Stomach (tissue), 8 donors: ENCODE measurements at regions not wholly inside any gene's neighbourhood (a gene's known extent, or its start where the extent isn't known, plus 50 kb on each side); places are given as distances from the start of the nearest gene placed in this dataset.

ENCODE experiments used
- DNase-seq, 2 donors: peaks; one replicate each; pipeline versions ENCODE4 v3.0.0 to v3.0.0-alpha.2; 2013 to 2019
- H3K27ac ChIP-seq, 5 donors: fragments of 200-600 bp in 4 of 5; sonication (generic) in 4 of 5; one replicate each; pipeline ENCODE4 v1.5.1; 2013 to 2019; ENCODE audit warnings: mild to moderate bottlenecking in 1 of 5, moderate library complexity in 1 of 5
- H3K27me3 ChIP-seq, 3 donors: fragments of 200-600 bp; sonication (generic); one replicate each; pipeline ENCODE4 v1.5.1; 2017 to 2019; ENCODE audit warnings: mixed run types in 1 of 3
- H3K36me3 ChIP-seq, 4 donors: fragments of 200-600 bp; sonication (generic); 1 replicate in 3 of 4; 2 replicates in 1 of 4; pipeline ENCODE4 v1.5.1; 2016 to 2019
- H3K4me1 ChIP-seq, 4 donors: fragments of 200-600 bp; sonication (generic); one replicate each; pipeline ENCODE4 v1.5.1; 2016 to 2019
- H3K4me3 ChIP-seq, 4 donors: fragments of 200-600 bp; sonication (generic) in 3 of 4; one replicate each; pipeline ENCODE4 v1.5.1; 2016 to 2019; ENCODE audit warnings: mild to moderate bottlenecking in 1 of 4
- H3K9me3 ChIP-seq, 4 donors: fragments of 200-600 bp; sonication (generic); one replicate each; pipeline ENCODE4 v1.5.1; 2016 to 2019
- CTCF ChIP-seq, 7 experiments: fragments of 450-650 bp in 4 of 7; fragments of 200-600 bp in 3 of 7; sonication (generic) in 3 of 7; IDR thresholded peaks; one replicate each; pipeline ENCODE4 v1.5.1; 2016 to 2019; ENCODE audit warnings: antibody characterized with exemption in 7 of 7, control low read depth in 2 of 7, mild to moderate bottlenecking in 1 of 7
- EP300 ChIP-seq: sonication (generic); formaldehyde crosslinking; IDR thresholded peaks from one replicate; pipeline ENCODE4 v1.6.1; 2017; ENCODE audit warnings: antibody characterized with exemption
- POLR2A ChIP-seq, 4 donors: fragments of 450-650 bp; IDR thresholded peaks; one replicate each; pipeline ENCODE4 v1.6.1; 2016; ENCODE audit warnings: antibody characterized with exemption in 4 of 4, control low read depth in 2 of 4, mild to moderate bottlenecking in 1 of 4, moderate library complexity in 1 of 4
- POLR2AphosphoS5 ChIP-seq, 3 donors: sonication (generic); formaldehyde crosslinking; IDR thresholded peaks; one replicate each; pipeline ENCODE4 v1.6.1; 2016; ENCODE audit warnings: antibody characterized with exemption in 3 of 3
- WGBS, 5 donors: extraction: QIAGEN DNeasy Blood & Tissue Kit in 3 of 5; methylation state at CpG; one replicate each; pipeline versions ENCODE4 v1.1.5 to v1.1.7; 2013 to 2018; 5-methylcytosine and 5-hydroxymethylcytosine counted together
- intact Hi-C: fragments of 100-400 bp; cut with DNase I; formaldehyde crosslinking; loops from one replicate; pipeline ENCODE4 v1.15.1; 2023; ENCODE audit warnings: low total_unique reads
- donor health status: healthy with polysubstance abuse.
- donor health status: Bipolar disorder and iron deficiency.
- donor health status: healthy.

GRCh38 chr9:12461763-12462460 is 231.3 kb upstream of the TYRP1 start:
- TF ChIP-seq EP300 (no peak), CTCF (IDR thresholded peaks at IDR 0.05) (no peak)
- 84 to 100% (median 92%) methylated on average over 2 of the region's 2 CpGs for WGBS, 5 donors
- no peak overlapping the region for H3K4me3 ChIP-seq
- H3K4me1 ChIP-seq = no peaks in the 10 kb centered on the region
- no peaks in the 10 kb centered on the region for H3K36me3 ChIP-seq
- H3K9me3 ChIP-seq = no peaks in the 10 kb centered on the region
- DNase-seq = no peak
- H3K27me3 ChIP-seq = no peaks in the 10 kb centered on the region
- H3K27ac ChIP-seq = no peak overlapping the region
- intact Hi-C loops = no loop called here

- TF ChIP-seq CTCF (IDR thresholded peaks at IDR 0.05) = no peak
- no peak for TF ChIP-seq EP300
- TF ChIP-seq POLR2A (IDR thresholded peaks at IDR 0.05) = no peak
- TF ChIP-seq POLR2AphosphoS5 (IDR thresholded peaks at IDR 0.05) = no peak
- Histone ChIP-seq H3K4me3 (no peak overlapping the region), H3K27ac (no peak overlapping the region), H3K4me1 (no peaks in the 10 kb centered on the region), H3K27me3 (no peaks in the 10 kb centered on the region), H3K9me3 (no peaks in the 10 kb centered on the region), H3K36me3 (no peaks in the 10 kb centered on the region)
- no peak for DNase-seq
- intact Hi-C loops = no loop called here
Observed at GRCh38 chr9:12462861-12463260, 230.3 kb upstream of the TYRP1 start.

- 21 to 32% (median 24%) methylated on average over 3 of the region's 3 CpGs for WGBS, 5 donors
- intact Hi-C loops = no loop called here
Observed at GRCh38 chr9:12463641-12464040, 229.5 kb upstream of the TYRP1 start.

GRCh38 chr9:12464400-12464799 is 228.8 kb upstream of the TYRP1 start:
- TF ChIP-seq EP300 (no peak), POLR2AphosphoS5 (IDR thresholded peaks at IDR 0.05) (no peak), CTCF (IDR thresholded peaks at IDR 0.05) (no peak), POLR2A (IDR thresholded peaks at IDR 0.05) (no peak)
- Histone ChIP-seq H3K9me3 (no peaks in the 10 kb centered on the region), H3K27me3 (no peaks in the 10 kb centered on the region), H3K4me3 (no peak overlapping the region), H3K36me3 (no peaks in the 10 kb centered on the region), H3K27ac (no peak overlapping the region), H3K4me1 (no peaks in the 10 kb centered on the region)
- 70 to 82% (median 77%) methylated on average over 3 of the region's 3 CpGs for WGBS, 5 donors
- intact Hi-C loops = no loop called here
- DNase-seq = no peak

More at GRCh38 chr9:12463641-12464040, 229.5 kb upstream of the TYRP1 start:
- TF ChIP-seq POLR2AphosphoS5 (IDR thresholded peaks at IDR 0.05) = no peak
- TF ChIP-seq CTCF (IDR thresholded peaks at IDR 0.05) = no peak
- TF ChIP-seq EP300 = no peak
- no peak for TF ChIP-seq POLR2A (IDR thresholded peaks at IDR 0.05)
- no peaks in the 10 kb centered on the region for H3K27me3 ChIP-seq
- no peak overlapping the region for H3K4me3 ChIP-seq
- no peaks in the 10 kb centered on the region for H3K36me3 ChIP-seq
- H3K9me3 ChIP-seq = no peaks in the 10 kb centered on the region
- no peaks in the 10 kb centered on the region for H3K4me1 ChIP-seq
- DNase-seq = no peak
- no peak overlapping the region for H3K27ac ChIP-seq
